Brain microvascular endothelial cell (primary cell): ENCODE measurements at regions not wholly inside any gene's neighbourhood (a gene's known extent, or its start where the extent isn't known, plus 50 kb on each side); places are given as distances from the start of the nearest gene placed in this dataset.
A peak's percentile ranks its signal among the peaks of the same experiment; 100 is the strongest.

Source experiments
- DNase-seq: peaks from one replicate; pipeline ENCODE4 v3.0.0-alpha.2; 2020
- H3K27ac ChIP-seq: fragments of 250-450 bp; sonication (Bioruptor Pico); 2 replicates; pipeline ENCODE4 v1.5.1; 2020; ENCODE audit warnings: mild to moderate bottlenecking, moderate library complexity
- H3K27me3 ChIP-seq: fragments of 250-450 bp; sonication (Bioruptor Pico); replicated peaks from 2 replicates; pipeline ENCODE4 v1.5.1; 2020; ENCODE audit warnings: mild to moderate bottlenecking
- H3K36me3 ChIP-seq: fragments of 250-450 bp; sonication (Bioruptor Pico); replicated peaks from 2 replicates; pipeline ENCODE4 v1.5.1; 2020; ENCODE audit warnings: mild to moderate bottlenecking
- H3K4me3 ChIP-seq: 2 replicates; pipeline ENCODE4 v1.5.1; 2011; ENCODE audit warnings: low read depth, mild to moderate bottlenecking, control low read depth, low read length, moderate library complexity
- in situ Hi-C: cut with HindIII; loops from 2 replicates; pipeline ENCODE4 v1.10.0; 2017; ENCODE audit warnings: low sequenced_read_pairs, low pct_ligation_motif_present
- TF ChIP-seq, protein P1 (sequence below): IDR thresholded peaks from 2 replicates; pipeline ENCODE4 v1.5.1; 2011; ENCODE audit warnings: low read depth, mild to moderate bottlenecking, moderate library complexity, low read length, control low read depth, inconsistent platforms; ENCODE audit errors: missing control alignments

DNA sequence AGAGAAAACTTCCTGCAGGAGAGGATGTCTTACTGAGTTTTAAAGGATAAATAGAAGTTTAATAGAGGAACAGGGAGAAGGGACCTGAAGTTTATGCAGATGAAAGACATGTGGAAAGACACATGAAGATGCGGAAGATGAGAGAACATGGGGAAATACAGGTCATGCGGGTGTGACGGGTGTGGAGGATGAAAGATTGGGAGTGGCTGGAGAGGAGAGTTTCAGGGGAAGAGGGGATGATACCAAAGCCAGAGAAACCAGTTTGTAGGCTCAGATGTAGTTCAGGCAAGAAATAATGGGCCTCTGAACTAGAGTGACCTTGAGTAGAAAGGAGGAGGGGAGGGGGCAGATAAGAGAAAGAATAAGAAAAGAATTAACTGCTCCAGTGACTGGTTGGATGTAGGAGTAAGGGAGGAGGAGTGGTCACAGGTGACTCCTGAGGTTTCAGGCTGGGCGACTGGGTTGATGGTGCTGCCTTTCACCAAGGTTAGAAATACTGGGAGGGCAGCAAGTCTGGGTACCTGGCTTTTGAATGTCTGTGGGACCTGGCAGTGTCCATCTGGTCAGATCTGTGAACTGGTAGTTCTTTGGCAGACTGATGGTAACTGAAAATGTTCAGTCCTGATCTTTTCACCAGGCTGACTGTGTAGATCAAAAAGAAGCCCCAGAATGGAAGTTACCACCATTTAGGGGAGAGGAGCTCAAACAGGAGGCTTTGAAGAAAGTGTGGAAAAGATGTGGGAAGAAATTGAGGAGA, 69.4 kb downstream of the TET3 start:
- H3K27me3 ChIP-seq, result no peaks in the 10 kb centered on the region
- H3K36me3 ChIP-seq, result no peaks in the 10 kb centered on the region
- TF ChIP-seq, protein P1, sequence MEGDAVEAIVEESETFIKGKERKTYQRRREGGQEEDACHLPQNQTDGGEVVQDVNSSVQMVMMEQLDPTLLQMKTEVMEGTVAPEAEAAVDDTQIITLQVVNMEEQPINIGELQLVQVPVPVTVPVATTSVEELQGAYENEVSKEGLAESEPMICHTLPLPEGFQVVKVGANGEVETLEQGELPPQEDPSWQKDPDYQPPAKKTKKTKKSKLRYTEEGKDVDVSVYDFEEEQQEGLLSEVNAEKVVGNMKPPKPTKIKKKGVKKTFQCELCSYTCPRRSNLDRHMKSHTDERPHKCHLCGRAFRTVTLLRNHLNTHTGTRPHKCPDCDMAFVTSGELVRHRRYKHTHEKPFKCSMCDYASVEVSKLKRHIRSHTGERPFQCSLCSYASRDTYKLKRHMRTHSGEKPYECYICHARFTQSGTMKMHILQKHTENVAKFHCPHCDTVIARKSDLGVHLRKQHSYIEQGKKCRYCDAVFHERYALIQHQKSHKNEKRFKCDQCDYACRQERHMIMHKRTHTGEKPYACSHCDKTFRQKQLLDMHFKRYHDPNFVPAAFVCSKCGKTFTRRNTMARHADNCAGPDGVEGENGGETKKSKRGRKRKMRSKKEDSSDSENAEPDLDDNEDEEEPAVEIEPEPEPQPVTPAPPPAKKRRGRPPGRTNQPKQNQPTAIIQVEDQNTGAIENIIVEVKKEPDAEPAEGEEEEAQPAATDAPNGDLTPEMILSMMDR, result no peak
- DNase-seq, result no peak
- in situ Hi-C loops, result no loop called here
- no peak overlapping the region for H3K27ac ChIP-seq
- H3K4me3 ChIP-seq, result no peak overlapping the region

DNA sequence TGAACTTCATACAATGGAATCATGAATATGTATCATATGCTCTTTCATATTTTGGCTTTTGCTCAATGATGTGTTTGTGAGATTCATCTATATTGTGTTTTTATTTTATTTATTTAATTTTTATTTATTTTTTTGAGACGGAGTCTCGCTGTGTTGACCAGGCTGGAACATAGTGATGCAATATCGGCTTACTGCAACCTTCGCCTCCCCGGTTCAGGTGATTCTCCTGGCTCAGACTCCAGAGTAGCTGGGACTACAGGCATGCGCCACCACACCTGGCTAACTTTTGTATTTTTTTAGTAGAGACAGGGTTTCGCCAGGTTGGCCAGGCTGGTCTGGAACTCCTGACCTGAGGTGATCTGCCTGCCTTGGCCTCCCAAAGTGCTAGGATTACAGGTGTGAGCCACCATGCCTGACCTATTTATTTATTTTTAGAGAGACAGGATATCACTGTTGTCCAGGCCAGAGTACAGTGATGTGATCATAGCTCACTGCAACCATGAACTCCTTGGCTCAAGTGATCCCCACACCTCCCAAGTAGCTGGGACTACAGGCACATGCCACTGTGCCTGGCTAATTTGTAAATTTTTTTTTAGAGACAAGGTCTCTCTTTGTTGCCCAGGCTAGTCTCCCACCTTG, 74.5 kb downstream of the TET3 start:
- H3K36me3 ChIP-seq, result no peaks in the 10 kb centered on the region

GRCh38 chr2:74063486-74063885, 78.8 kb downstream of the TET3 start:
- DNase-seq, result peak; percentile 6
- no peak overlapping the region for H3K27ac ChIP-seq
- no peaks in the 10 kb centered on the region for H3K27me3 ChIP-seq
- H3K4me3 ChIP-seq, result no peak overlapping the region
- no peaks in the 10 kb centered on the region for H3K36me3 ChIP-seq
- in situ Hi-C loops, result no loop called here
- TF ChIP-seq, protein P1, result no peak

More for the DNA sequence above, 74.5 kb downstream of the TET3 start:
- TF ChIP-seq, protein P1, result no peak
- Histone ChIP-seq H3K27me3 (no peaks in the 10 kb centered on the region), H3K4me3 (no peak overlapping the region), H3K27ac (no peak overlapping the region)
- no peak for DNase-seq
- in situ Hi-C loops, result no loop called here

GRCh38 chr2:74065456-74065855, 80.7 kb downstream of the TET3 start:
- no peak for DNase-seq
- Histone ChIP-seq H3K4me3 (no peak overlapping the region), H3K27ac (no peak overlapping the region), H3K27me3 (no peaks in the 10 kb centered on the region), H3K36me3 (no peaks in the 10 kb centered on the region)
- TF ChIP-seq, protein P1, result no peak
- in situ Hi-C loops, result no loop called here

DNA sequence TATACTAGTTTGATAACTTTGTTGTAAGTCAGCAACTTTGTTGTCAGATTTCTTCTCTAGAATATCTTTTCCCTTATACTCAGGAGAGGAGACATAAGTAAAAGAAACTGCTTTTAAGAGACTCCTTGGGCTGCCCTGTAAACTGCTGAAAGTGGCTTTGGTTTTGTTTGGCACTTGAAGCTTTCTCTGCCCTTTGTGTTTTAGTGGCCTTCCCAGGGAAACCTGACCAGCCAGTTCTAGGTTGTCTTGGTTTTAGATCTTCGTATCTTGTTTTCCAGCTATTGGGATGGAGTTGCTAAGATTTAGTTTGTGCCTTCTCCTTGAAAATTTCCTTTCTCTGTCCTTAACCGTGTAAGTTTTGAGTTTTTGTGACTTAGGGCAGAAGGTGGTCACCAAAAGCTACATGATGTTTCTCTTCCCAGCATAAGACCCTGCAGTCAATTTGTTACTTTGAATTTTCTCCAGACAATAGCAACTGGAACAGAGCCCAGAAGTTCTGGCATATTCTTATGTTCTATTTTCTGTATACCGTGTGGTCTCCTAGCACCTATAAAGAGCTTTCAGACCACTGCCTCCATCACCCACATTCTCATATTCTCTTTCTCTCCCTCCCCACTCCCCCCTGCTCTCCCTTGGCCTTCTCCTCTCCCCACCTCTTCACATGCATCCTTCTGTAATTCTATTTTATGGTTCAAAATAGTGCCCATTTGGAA, 81.1 kb downstream of the BOLA3 start:
- TF ChIP-seq, protein P1, result no peak
- H3K27ac ChIP-seq, result no peak overlapping the region
- no peak for DNase-seq
- no peak overlapping the region for H3K4me3 ChIP-seq
- H3K27me3 ChIP-seq, result no peaks in the 10 kb centered on the region
- in situ Hi-C loops, result no loop called here
- H3K36me3 ChIP-seq, result no peaks in the 10 kb centered on the region
